MM.1S (cell line): ENCODE measurements at regions not wholly inside any gene's neighbourhood (a gene's known extent, or its start where the extent isn't known, plus 50 kb on each side); places are given as distances from the start of the nearest gene placed in this dataset.

Source experiments
- DNase-seq: peaks from one replicate; pipeline ENCODE4 v3.0.0-alpha.2; 2015
- H2AFZ ChIP-seq: fragments of 300-600 bp; sonication (generic); 2 replicates; pipeline ENCODE4 v1.6.0; 2016; ENCODE audit warnings: antibody characterized with exemption, low read length
- H3F3A ChIP-seq: fragments of 300-600 bp; sonication (generic); 2 replicates; pipeline ENCODE4 v1.6.1; 2016; ENCODE audit warnings: mild to moderate bottlenecking, antibody characterized with exemption, low read length, moderate library complexity, mixed read lengths; ENCODE audit not compliant: insufficient read depth
- H3K27ac ChIP-seq: fragments of 300-600 bp; sonication (generic); 2 replicates; pipeline ENCODE4 v1.5.1; 2016; ENCODE audit warnings: mild to moderate bottlenecking, low read length
- H3K27me3 ChIP-seq: fragments of 300-600 bp; sonication (generic); replicated peaks from 2 replicates; pipeline ENCODE4 v1.6.0; 2016; ENCODE audit warnings: low read length; ENCODE audit not compliant: insufficient read depth
- H3K36me3 ChIP-seq: fragments of 300-600 bp; sonication (generic); replicated peaks from 2 replicates; pipeline ENCODE4 v1.6.1; 2016; ENCODE audit warnings: mild to moderate bottlenecking, low read length, mixed read lengths; ENCODE audit not compliant: insufficient read depth
- H3K4me1 ChIP-seq: fragments of 300-600 bp; sonication (generic); 2 replicates; pipeline ENCODE4 v1.6.1; 2016; ENCODE audit warnings: low read length, mixed read lengths
- H3K4me2 ChIP-seq: fragments of 300-600 bp; sonication (generic); 2 replicates; pipeline ENCODE4 v1.6.0; 2016; ENCODE audit warnings: low read depth, low read length
- H3K4me3 ChIP-seq: fragments of 300-600 bp; sonication (generic); 2 replicates; pipeline ENCODE4 v1.5.1; 2016; ENCODE audit warnings: low read length, mixed read lengths
- H3K79me2 ChIP-seq: fragments of 300-600 bp; sonication (generic); 2 replicates; pipeline ENCODE4 v1.6.1; 2016; ENCODE audit warnings: mixed run types, low read length, mixed read lengths
- H3K9ac ChIP-seq: fragments of 300-600 bp; sonication (generic); 2 replicates; pipeline ENCODE4 v1.6.1; 2016; ENCODE audit warnings: low read length, mixed read lengths
- H3K9me2 ChIP-seq: fragments of 300-600 bp; sonication (generic); replicated peaks from 2 replicates; pipeline ENCODE4 v1.6.1; 2016; ENCODE audit warnings: mild to moderate bottlenecking, low read length, mixed read lengths; ENCODE audit not compliant: insufficient read depth
- H3K9me3 ChIP-seq: fragments of 300-600 bp; sonication (generic); replicated peaks from 2 replicates; pipeline ENCODE4 v1.6.1; 2016; ENCODE audit warnings: mild to moderate bottlenecking, low read length, mixed read lengths; ENCODE audit not compliant: insufficient read depth
- H4K20me1 ChIP-seq: fragments of 300-600 bp; sonication (generic); 2 replicates; pipeline ENCODE4 v1.6.1; 2016; ENCODE audit warnings: mild to moderate bottlenecking, low read length, moderate library complexity, mixed read lengths; ENCODE audit not compliant: insufficient read depth
- EZH2 ChIP-seq: fragments of 300-600 bp; sonication (generic); optimal IDR thresholded peaks from 2 replicates; pipeline ENCODE3; 2017; ENCODE audit warnings: low read depth, mild to moderate bottlenecking, antibody characterized with exemption, low read length, mixed read lengths
- EZH2phosphoT487 ChIP-seq: fragments of 300-600 bp; sonication (generic); IDR thresholded peaks from 2 replicates; pipeline ENCODE4 v1.6.1; 2018; ENCODE audit warnings: antibody characterized with exemption, low read length
- TF ChIP-seq, protein P1 (sequence below): fragments of 300-600 bp; sonication (generic); IDR thresholded peaks from 2 replicates; pipeline ENCODE4 v1.5.1; 2016; ENCODE audit warnings: antibody characterized with exemption, low read length, mixed read lengths

DNA sequence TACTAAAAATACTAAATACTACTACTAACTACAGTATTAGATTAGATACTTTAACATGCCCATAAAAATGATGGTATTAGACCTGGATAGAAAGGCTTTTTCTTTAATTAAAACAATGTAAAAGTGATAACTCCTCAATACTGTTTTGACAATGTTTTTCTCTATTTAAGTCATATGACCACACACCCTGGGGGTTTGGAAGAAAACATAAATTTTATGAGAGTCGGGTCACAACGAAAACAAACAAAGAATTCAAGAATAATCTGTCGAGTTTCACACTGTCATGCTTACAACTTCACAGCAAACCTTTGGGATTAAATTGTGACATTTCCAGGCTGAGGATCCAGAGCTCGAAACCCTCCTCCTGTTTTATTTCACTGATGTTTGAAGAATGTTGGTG lies 107.4 kb upstream of the SOX4 start:
- Histone ChIP-seq H3K36me3 (no peaks in the 10 kb centered on the region), H3K9me3 (no peaks in the 10 kb centered on the region), H3F3A (no peaks in the 10 kb centered on the region), H2AFZ (no peak overlapping the region), H3K27me3 (no peaks in the 10 kb centered on the region), H3K4me3 (no peak overlapping the region), H3K79me2 (no peaks in the 10 kb centered on the region), H4K20me1 (no peaks in the 10 kb centered on the region), H3K9ac (no peak overlapping the region), H3K27ac (no peak overlapping the region), H3K4me2 (no peak overlapping the region), H3K4me1 (no peaks in the 10 kb centered on the region), H3K9me2 (no peaks in the 10 kb centered on the region)
- no peak for DNase-seq
- TF ChIP-seq EZH2phosphoT487 (no peak), EZH2 (no peak)
- TF ChIP-seq, protein P1, sequence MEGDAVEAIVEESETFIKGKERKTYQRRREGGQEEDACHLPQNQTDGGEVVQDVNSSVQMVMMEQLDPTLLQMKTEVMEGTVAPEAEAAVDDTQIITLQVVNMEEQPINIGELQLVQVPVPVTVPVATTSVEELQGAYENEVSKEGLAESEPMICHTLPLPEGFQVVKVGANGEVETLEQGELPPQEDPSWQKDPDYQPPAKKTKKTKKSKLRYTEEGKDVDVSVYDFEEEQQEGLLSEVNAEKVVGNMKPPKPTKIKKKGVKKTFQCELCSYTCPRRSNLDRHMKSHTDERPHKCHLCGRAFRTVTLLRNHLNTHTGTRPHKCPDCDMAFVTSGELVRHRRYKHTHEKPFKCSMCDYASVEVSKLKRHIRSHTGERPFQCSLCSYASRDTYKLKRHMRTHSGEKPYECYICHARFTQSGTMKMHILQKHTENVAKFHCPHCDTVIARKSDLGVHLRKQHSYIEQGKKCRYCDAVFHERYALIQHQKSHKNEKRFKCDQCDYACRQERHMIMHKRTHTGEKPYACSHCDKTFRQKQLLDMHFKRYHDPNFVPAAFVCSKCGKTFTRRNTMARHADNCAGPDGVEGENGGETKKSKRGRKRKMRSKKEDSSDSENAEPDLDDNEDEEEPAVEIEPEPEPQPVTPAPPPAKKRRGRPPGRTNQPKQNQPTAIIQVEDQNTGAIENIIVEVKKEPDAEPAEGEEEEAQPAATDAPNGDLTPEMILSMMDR = no peak

DNA sequence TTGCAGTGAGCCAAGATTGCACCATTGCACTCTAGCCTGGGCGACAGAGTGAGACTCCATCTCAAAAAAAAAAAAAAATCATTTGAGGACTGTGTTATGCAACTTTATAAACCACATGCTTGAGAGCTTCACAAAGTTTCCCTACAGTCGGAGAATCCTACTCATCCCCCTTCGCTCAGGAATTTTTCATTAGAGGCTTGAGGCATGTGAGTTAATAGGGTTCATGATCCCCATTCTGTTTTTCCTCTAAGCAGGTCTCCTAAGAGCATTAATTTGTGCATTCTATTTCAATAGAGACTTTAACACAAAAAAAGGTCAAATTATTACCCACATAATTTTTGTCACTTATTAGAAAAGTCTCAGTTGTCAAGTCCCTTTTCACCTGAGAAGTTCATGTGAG lies 103.7 kb upstream of the SOX4 start:
- TF ChIP-seq, protein P1 = no peak
- no peak for TF ChIP-seq EZH2
- no peak for TF ChIP-seq EZH2phosphoT487
- Histone ChIP-seq H3K27me3 (no peaks in the 10 kb centered on the region), H3K79me2 (no peaks in the 10 kb centered on the region), H4K20me1 (no peaks in the 10 kb centered on the region), H2AFZ (no peak overlapping the region), H3F3A (no peaks in the 10 kb centered on the region), H3K9me3 (no peaks in the 10 kb centered on the region), H3K4me1 (no peaks in the 10 kb centered on the region), H3K36me3 (no peaks in the 10 kb centered on the region), H3K4me3 (no peak overlapping the region), H3K27ac (no peak overlapping the region), H3K4me2 (no peak overlapping the region), H3K9ac (no peak overlapping the region), H3K9me2 (no peaks in the 10 kb centered on the region)
- no peak for DNase-seq

DNA sequence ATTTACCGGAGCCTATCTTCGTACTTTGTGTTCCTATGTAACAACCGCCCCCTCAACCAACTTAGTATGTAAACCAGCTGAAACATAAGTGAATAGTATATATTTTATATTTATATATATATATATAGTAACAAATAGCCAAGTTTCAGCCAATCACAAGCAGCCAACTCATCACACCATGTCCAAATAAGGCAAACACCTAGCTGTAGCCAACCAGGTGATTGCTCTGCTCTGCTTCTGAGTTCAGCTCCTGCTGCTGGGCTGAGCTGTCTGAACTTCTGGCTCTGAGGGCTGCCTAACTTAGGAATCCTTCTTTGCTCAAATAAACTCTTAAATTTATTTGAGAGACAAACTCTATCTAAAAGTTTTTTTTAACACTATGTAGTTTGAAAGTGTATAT lies 101.6 kb upstream of the SOX4 start:
- Histone ChIP-seq H3K79me2 (no peaks in the 10 kb centered on the region), H2AFZ (no peak overlapping the region), H3K27ac (no peak overlapping the region), H3F3A (no peaks in the 10 kb centered on the region), H3K4me2 (no peak overlapping the region), H4K20me1 (no peaks in the 10 kb centered on the region), H3K36me3 (no peaks in the 10 kb centered on the region), H3K9ac (no peak overlapping the region), H3K9me3 (no peaks in the 10 kb centered on the region), H3K27me3 (no peaks in the 10 kb centered on the region), H3K4me3 (no peak overlapping the region), H3K4me1 (no peaks in the 10 kb centered on the region), H3K9me2 (no peaks in the 10 kb centered on the region)
- DNase-seq = no peak
- TF ChIP-seq EZH2phosphoT487 (no peak), EZH2 (no peak)
- TF ChIP-seq, protein P1 = no peak

DNA sequence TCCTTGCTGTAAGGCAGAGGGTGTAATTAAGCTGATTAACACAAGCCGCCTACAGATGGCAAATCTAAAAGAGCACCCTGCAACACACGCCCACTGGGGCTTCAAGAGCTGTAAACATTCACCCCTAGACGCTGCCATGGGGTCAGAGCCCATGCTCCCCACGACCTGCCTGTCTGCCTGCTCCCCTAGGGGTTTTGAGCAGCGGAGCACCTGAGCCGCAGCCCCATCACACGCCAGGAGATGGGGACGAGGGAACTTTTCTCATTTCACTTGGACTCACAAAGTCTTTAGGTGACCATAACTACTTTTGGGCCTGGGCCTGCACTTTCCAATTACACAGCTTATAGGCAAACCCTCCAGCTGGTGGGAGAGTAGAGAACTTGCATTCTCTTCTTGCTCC lies 99.0 kb upstream of the SOX4 start:
- Histone ChIP-seq H3K4me3 (no peak overlapping the region), H3K4me1 (no peaks in the 10 kb centered on the region), H3K36me3 (no peaks in the 10 kb centered on the region), H3K4me2 (no peak overlapping the region), H4K20me1 (no peaks in the 10 kb centered on the region), H3K27me3 (no peaks in the 10 kb centered on the region), H3K27ac (no peak overlapping the region), H2AFZ (no peak overlapping the region), H3K9me2 (no peaks in the 10 kb centered on the region), H3K9me3 (no peaks in the 10 kb centered on the region), H3K79me2 (no peaks in the 10 kb centered on the region), H3F3A (no peaks in the 10 kb centered on the region), H3K9ac (no peak overlapping the region)
- TF ChIP-seq EZH2 (no peak), EZH2phosphoT487 (no peak)
- TF ChIP-seq, protein P1 = no peak
- no peak for DNase-seq
